ENCODE measurements at regions not wholly inside any gene's neighbourhood (a gene's known extent, or its start where the extent isn't known, plus 50 kb on each side); places are given as distances from the start of the nearest gene placed in this dataset.

DNA sequence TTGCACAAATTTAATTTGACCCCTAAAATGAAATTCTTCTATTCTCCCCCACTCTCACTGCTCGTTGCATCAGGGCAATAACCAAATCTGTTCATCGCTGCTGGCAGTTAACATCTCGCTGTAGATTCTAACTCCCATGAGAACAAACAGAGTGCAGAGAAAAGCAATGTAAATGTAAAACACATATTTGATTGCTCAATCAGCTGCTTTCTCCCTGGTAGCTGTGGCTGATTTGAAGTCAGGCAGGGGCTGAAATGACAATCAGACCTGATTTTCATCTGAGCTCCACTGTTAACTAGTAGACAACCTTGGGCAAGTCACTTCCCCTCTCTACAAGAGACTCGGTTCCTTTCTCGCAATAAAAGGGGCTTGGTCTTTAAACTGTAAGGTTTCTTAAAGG is 119.8 kb upstream of the CPNE4 start:
- no peak overlapping the region for H3K4me3 Mint-ChIP-seq
- no peaks in the 10 kb centered on the region for H3K36me3 Mint-ChIP-seq (ENCODE audit: low read depth)
- ATAC-seq (no peak), DNase-seq (no peak)
- no peaks in the 10 kb centered on the region for H3K4me1 Mint-ChIP-seq
- no peak overlapping the region for H3K27ac Mint-ChIP-seq
- no peaks in the 10 kb centered on the region for H3K9me3 ChIP-seq (ENCODE audit: control insufficient read depth, low read length, poor library complexity, severe bottlenecking)
- H3K27me3 Mint-ChIP-seq, result peaks cover 23% of the 10 kb centered on the region

DNA sequence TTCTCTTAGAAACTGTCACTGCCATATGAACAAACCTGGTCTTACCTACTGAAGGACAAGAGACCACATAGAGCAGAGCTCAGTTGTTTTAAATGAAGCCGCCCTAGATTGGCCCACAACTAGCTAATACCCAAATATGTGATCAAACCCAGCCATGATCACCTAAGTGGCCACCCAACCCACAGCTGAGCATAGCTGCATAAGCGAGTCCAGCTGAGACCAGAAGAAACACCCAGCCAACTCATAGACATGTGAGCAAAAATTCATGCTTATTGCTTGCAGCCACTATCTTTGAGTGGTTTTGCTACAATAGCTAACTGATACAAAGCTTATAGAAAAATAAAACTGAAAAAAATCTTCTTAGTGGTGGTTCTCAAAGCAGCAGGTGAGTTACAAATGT is 124.3 kb upstream of the CPNE4 start:
- no peak for ATAC-seq
- Mint-ChIP-seq H3K4me3 (no peak overlapping the region), H3K27ac (no peak overlapping the region), H3K27me3 (peaks cover 23% of the 10 kb centered on the region), H3K4me1 (no peaks in the 10 kb centered on the region), H3K36me3 (ENCODE audit: low read depth) (no peaks in the 10 kb centered on the region)
- H3K9me3 ChIP-seq (ENCODE audit: control insufficient read depth, low read length, poor library complexity, severe bottlenecking), result no peaks in the 10 kb centered on the region
- DNase-seq, result no peak

DNA sequence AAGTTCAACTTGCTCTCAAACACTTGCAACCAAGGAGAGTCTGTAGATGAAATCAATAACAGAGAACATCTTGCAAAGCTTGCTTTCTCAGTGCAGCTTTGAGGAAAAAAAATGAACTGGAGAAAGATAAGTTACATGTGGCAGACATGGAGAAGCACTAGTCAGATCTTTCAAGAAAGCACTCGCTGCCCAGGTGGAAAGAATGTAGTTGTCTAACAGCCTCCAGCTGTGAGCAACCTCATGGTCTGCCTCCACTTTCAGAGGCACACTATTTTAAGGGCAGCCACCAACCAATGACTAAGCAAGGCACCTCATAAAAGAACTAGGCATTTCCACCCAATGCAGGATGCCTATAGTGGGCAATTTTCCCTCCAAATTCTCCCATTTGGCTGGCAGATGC is 125.4 kb upstream of the CPNE4 start:
- ATAC-seq (no peak), DNase-seq (no peak)
- Mint-ChIP-seq H3K27ac (no peak overlapping the region), H3K36me3 (ENCODE audit: low read depth) (no peaks in the 10 kb centered on the region), H3K27me3 (peaks cover 16% of the 10 kb centered on the region), H3K4me3 (no peak overlapping the region), H3K4me1 (no peaks in the 10 kb centered on the region)
- no peaks in the 10 kb centered on the region for H3K9me3 ChIP-seq (ENCODE audit: control insufficient read depth, low read length, poor library complexity, severe bottlenecking)

DNA sequence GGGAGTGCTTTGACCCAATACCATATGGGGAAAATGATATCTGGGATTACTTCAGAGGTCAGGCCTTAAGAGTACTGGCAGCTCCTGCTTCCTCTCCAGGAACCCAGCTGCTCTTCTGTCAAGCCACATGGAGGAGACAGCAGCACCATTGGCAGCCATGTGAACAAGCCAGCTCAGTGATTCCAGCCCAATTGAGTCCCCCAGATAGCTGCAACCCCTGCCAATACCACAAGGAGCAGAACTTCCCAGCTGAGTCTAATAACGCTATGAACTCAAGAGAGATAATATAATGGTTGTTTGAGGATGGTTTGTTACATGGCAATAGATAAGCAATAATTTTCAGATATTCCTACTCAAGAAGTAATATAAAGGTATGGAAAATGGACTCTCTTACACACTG is 126.8 kb upstream of the CPNE4 start:
- Mint-ChIP-seq H3K4me1 (no peaks in the 10 kb centered on the region), H3K4me3 (no peak overlapping the region), H3K27ac (no peak overlapping the region), H3K36me3 (ENCODE audit: low read depth) (no peaks in the 10 kb centered on the region), H3K27me3 (peaks cover 14% of the 10 kb centered on the region)
- DNase-seq (no peak), ATAC-seq (no peak)
- H3K9me3 ChIP-seq (ENCODE audit: control insufficient read depth, low read length, poor library complexity, severe bottlenecking), result no peaks in the 10 kb centered on the region

DNA sequence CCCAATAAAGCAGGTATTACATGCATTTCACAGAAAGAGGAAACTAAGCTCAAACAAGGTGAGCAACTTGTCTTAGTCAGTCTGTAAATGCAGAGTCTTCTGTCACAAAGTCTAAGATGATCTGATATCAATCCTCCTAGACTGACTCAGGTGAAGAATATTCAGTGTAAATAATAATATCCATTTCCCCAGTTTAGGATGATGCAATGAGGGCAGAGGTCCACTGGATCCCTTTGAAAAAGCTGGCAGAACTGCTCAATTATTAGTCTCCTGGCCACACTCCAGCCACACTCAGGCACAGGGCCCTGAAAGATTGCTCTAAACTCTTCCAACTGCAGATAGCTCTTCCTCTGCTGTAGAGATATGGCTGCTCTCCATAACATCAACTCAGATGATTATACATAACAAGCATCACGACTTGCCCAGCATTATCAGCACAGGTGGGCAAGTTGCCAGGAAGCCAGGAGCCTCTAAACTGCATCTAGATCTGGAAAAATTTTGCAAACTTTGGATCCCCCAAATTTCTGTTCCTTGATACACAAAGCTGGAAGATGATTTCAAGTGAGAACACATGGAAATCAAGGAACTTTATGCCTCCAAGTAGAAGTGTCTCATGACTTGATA is 129.8 kb upstream of the CPNE4 start:
- H3K36me3 Mint-ChIP-seq (ENCODE audit: low read depth), result no peaks in the 10 kb centered on the region
- H3K4me3 Mint-ChIP-seq, result no peak overlapping the region
- no peak overlapping the region for H3K27ac Mint-ChIP-seq
- no peak for ATAC-seq
- no peaks in the 10 kb centered on the region for H3K4me1 Mint-ChIP-seq
- no peaks in the 10 kb centered on the region for H3K9me3 ChIP-seq (ENCODE audit: control insufficient read depth, low read length, poor library complexity, severe bottlenecking)
- peaks cover 15% of the 10 kb centered on the region for H3K27me3 Mint-ChIP-seq
- no peak for DNase-seq

DNA sequence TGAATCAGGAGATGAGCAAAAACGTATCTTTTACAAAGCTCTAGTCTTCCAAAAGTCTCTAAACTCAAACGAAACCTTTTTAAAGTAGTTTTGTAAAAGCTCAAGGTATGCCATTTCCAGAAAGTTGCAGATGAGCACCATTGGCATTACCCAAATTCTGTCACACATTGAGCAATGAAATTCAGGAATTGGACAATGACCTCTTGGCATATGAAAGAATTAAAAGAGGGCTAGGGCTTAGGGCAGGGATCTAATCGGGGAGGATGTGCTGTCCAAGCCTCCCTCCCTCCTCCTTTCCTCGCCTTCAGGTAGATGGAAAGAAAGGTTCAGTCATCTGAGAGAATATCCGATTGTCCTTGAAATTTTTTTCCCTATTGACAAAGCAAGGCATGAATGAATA is 133.1 kb upstream of the CPNE4 start:
- DNase-seq (no peak), ATAC-seq (no peak)
- H3K4me3 Mint-ChIP-seq, result no peak overlapping the region
- no peak overlapping the region for H3K27ac Mint-ChIP-seq
- H3K9me3 ChIP-seq (ENCODE audit: control insufficient read depth, low read length, poor library complexity, severe bottlenecking), result no peaks in the 10 kb centered on the region
- H3K4me1 Mint-ChIP-seq, result no peaks in the 10 kb centered on the region
- peaks cover 36% of the 10 kb centered on the region for H3K27me3 Mint-ChIP-seq
- no peaks in the 10 kb centered on the region for H3K36me3 Mint-ChIP-seq (ENCODE audit: low read depth)

DNA sequence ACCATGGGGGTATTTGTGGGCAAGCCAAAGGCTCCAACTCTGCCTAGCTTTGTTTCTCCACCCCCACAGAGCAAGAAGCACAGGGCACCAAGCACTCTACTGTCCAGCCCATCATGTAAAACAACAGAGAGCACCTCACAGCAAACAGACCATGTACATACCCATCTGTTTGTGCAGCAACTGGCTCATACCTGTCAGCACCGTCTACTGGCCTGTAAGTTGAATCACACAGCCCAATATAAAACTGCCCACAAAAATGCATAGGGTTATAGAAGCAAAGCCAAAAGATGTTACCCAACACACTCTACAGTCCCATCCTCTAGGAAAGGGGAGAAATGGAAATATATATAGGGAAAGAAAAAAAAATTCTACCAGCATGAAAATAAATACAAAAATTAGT is 139.7 kb upstream of the CPNE4 start:
- H3K9me3 ChIP-seq (ENCODE audit: control insufficient read depth, low read length, poor library complexity, severe bottlenecking), result no peaks in the 10 kb centered on the region
- ATAC-seq, result no peak
- no peaks in the 10 kb centered on the region for H3K4me1 Mint-ChIP-seq
- H3K4me3 Mint-ChIP-seq, result no peak overlapping the region
- H3K36me3 Mint-ChIP-seq (ENCODE audit: low read depth), result no peaks in the 10 kb centered on the region
- peaks cover 43% of the 10 kb centered on the region for H3K27me3 Mint-ChIP-seq
- no peak for DNase-seq
- no peak overlapping the region for H3K27ac Mint-ChIP-seq

DNA sequence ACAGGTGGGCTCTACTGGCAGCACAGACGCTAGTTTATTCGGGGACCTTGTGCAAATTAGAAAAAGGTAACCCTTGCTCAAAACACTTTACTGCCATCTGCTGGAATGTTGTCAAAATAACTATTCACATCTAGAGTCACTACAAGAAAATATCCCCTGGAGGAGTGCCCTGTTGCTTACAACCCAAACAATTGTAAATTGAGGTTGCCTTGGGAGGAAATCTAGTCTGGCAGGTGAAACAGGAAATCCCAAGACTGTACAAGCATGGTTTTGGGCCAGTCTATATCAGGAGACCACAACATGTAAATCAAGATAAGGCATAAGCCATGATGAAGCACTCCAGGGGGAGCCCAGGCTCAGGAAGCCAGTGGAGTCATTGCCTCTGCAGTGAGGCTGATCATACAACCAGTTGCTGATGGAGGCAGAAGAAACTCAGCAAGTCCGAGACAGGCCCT is 136.8 kb upstream of the ACP3 start:
- Mint-ChIP-seq H3K4me1 (peaks cover 7% of the 10 kb centered on the region), H3K27ac (no peak overlapping the region), H3K4me3 (peak overlapping the region; percentile 45), H3K27me3 (peaks cover 42% of the 10 kb centered on the region), H3K36me3 (ENCODE audit: low read depth) (no peaks in the 10 kb centered on the region)
- ATAC-seq (peak; percentile 58), DNase-seq (no peak)
- H3K9me3 ChIP-seq (ENCODE audit: control insufficient read depth, low read length, poor library complexity, severe bottlenecking), result no peaks in the 10 kb centered on the region

DNA sequence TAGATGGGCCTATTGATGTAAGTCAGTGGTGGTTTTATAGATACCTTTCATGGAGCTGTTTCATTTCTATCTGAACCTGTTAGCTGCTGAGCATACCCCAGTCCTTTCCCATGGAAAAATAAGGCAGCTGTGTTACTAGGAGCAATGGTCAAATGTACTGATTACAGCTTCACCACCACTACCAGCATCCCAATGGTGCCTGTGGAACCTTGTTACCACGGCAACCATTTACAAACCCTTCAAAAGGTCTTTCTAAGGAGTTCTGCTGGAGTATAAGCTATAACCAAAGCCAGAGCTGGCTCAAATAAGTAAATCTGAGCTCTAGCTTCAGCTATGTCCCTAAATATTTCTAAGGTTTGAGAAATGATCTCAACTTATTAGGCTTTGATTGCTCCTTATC is 133.4 kb upstream of the ACP3 start:
- Mint-ChIP-seq H3K4me1 (peaks cover 7% of the 10 kb centered on the region), H3K27ac (no peak overlapping the region), H3K27me3 (peaks cover 53% of the 10 kb centered on the region), H3K4me3 (no peak overlapping the region), H3K36me3 (ENCODE audit: low read depth) (no peaks in the 10 kb centered on the region)
- ATAC-seq, result no peak
- no peak for DNase-seq
- H3K9me3 ChIP-seq (ENCODE audit: control insufficient read depth, low read length, poor library complexity, severe bottlenecking), result no peaks in the 10 kb centered on the region

DNA sequence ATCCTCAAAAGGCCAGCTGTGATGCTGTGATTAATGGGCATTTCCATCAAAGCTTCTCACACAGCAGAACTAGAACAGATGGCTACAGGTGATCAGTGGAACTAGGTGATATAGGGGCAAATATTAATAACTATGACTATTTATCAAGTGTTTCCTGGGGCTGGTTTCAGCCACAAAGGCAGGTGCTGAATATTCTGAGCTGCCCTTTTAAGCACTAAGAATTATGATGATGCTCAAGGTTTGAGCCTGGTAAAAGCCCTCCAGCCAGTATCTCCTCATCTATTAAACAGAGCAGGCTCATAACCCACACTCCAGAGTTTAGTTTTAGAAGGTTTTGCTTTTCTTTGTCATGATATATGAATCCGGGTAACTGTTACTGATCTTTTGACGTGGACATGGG is 129.5 kb upstream of the ACP3 start:
- no peak overlapping the region for H3K27ac Mint-ChIP-seq
- ATAC-seq (no peak), DNase-seq (no peak)

DNA sequence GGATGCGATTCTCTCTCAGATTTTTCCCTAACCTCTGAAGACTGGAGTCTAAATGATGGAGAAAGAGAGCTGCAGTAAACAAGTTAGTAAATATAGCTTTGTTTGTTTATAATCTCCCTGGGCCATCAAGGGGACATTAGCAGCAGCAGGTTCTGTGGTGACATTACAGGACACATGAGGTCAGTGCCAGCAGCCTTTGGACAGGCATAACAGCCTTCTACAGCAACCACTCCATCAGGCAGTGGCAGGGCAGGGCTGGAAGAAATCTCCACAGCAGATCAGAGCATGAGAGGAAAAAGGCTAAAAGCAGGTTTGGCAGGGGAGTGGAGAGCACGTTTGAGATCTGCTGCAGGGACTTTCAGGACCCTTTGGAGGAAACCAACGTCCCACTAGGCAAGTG is 127.6 kb upstream of the ACP3 start:
- Mint-ChIP-seq H3K36me3 (ENCODE audit: low read depth) (no peaks in the 10 kb centered on the region), H3K4me3 (no peak overlapping the region), H3K4me1 (no peaks in the 10 kb centered on the region), H3K27me3 (peaks cover 50% of the 10 kb centered on the region), H3K27ac (no peak overlapping the region)
- no peaks in the 10 kb centered on the region for H3K9me3 ChIP-seq (ENCODE audit: control insufficient read depth, low read length, poor library complexity, severe bottlenecking)
- DNase-seq (no peak), ATAC-seq (no peak)

More for the DNA sequence above, 129.5 kb upstream of the ACP3 start:
- no peaks in the 10 kb centered on the region for H3K4me1 Mint-ChIP-seq
- no peaks in the 10 kb centered on the region for H3K9me3 ChIP-seq (ENCODE audit: control insufficient read depth, low read length, poor library complexity, severe bottlenecking)
- H3K27me3 Mint-ChIP-seq, result peaks cover 49% of the 10 kb centered on the region
- H3K4me3 Mint-ChIP-seq, result no peak overlapping the region
- H3K36me3 Mint-ChIP-seq (ENCODE audit: low read depth), result no peaks in the 10 kb centered on the region

DNA sequence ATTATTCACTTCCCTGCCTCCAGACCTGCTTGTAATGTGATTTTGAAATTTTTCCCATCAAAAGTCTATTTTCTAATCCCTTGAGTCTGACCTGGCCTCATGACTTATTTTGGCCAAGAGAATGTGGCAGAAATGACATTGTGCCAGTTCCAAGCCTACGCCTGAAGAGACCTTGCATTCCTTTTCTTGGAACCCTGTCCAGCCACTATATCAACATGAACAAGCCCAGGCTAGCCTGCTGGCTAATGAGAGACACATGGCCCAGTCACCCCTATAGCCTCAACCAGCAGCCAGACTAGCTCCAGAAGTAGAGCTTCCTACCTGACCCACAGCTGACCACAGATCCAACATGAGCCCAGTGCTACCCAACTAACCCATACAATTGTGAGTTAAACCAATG is 121.1 kb upstream of the ACP3 start:
- H3K4me1 Mint-ChIP-seq, result no peaks in the 10 kb centered on the region
- no peak for ATAC-seq
- no peaks in the 10 kb centered on the region for H3K36me3 Mint-ChIP-seq (ENCODE audit: low read depth)
- H3K27me3 Mint-ChIP-seq, result peaks cover 26% of the 10 kb centered on the region
- DNase-seq, result no peak
- H3K4me3 Mint-ChIP-seq, result no peak overlapping the region
- H3K27ac Mint-ChIP-seq, result no peak overlapping the region
- no peaks in the 10 kb centered on the region for H3K9me3 ChIP-seq (ENCODE audit: control insufficient read depth, low read length, poor library complexity, severe bottlenecking)

DNA sequence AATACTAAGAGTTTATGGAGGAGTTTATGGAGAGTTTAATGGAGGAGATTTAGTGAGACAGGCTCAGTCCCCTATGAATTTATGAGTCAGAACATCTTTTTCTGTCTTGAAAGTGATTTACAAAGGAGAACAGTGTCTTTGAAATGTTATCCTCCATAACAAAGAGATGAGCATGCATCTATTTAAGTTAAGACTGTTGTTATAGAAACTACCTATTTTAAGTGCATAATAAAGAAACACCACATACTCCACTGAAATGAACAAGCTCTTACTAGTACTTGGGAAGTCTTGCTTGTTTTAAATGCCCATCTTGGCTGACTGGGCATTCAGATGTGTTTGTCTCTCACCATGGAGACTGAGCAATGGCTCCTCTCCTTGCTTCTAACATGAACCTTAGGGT is 118.7 kb upstream of the ACP3 start:
- Mint-ChIP-seq H3K36me3 (ENCODE audit: low read depth) (no peaks in the 10 kb centered on the region), H3K4me1 (no peaks in the 10 kb centered on the region), H3K27ac (no peak overlapping the region), H3K27me3 (peaks cover 24% of the 10 kb centered on the region), H3K4me3 (no peak overlapping the region)
- H3K9me3 ChIP-seq (ENCODE audit: control insufficient read depth, low read length, poor library complexity, severe bottlenecking), result no peaks in the 10 kb centered on the region
- DNase-seq (no peak), ATAC-seq (no peak)

DNA sequence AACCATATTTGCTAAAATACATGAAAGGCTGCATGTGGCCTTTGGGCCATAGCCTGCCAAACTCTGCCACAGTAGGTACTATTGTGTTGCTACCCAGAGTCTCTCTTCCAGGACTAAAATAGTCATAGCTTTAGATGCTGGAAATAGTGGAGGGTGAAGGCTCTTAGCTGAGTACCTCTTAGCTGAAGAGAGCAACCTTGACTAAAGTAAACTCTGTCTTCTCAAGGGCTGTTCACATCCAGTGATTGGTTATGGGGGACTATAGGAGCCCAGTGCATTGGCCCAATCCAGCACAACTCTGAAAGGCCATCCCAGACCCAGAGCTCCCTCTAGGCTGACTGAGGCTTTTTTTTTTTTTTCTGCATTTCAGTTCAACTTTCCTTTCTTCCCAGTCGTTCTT is 117.8 kb upstream of the ACP3 start:
- Mint-ChIP-seq H3K27ac (no peak overlapping the region), H3K4me3 (no peak overlapping the region), H3K4me1 (no peaks in the 10 kb centered on the region), H3K27me3 (peaks cover 17% of the 10 kb centered on the region), H3K36me3 (ENCODE audit: low read depth) (no peaks in the 10 kb centered on the region)
- no peak for ATAC-seq
- H3K9me3 ChIP-seq (ENCODE audit: control insufficient read depth, low read length, poor library complexity, severe bottlenecking), result no peaks in the 10 kb centered on the region
- no peak for DNase-seq

Measured in T-helper 17 cell (primary cell).